ENCODE measurements at regions not wholly inside any gene's neighbourhood (a gene's known extent, or its start where the extent isn't known, plus 50 kb on each side); places are given as distances from the start of the nearest gene placed in this dataset.

DNA sequence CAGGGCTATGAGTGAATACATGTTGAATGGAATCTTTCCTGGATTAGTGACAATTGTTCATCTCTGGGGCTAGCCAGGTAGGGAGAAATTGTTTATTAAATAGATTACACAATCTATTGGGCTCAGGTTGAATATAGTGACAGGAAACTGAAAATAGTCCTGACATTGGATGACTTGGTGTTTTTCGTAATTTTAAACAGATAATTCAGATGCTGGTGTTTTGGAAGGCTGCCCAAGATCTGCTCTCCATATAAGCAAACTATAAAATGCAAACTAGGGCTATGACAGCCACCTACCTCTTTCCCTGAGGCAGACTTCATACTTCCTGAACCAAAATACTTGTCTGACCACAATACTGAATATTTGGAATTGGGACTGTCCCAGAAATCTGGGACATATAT, 99.1 kb downstream of the ENC1 start:
- H2AFZ ChIP-seq (ENCODE audit: low read length), result no peak overlapping the region
- peaks cover 3% of the 10 kb centered on the region for H3K27me3 ChIP-seq (ENCODE audit: insufficient read depth, low read length, poor library complexity, severe bottlenecking)
- TF ChIP-seq EZH2phosphoT487 (IDR thresholded peaks at IDR 0.05; ENCODE audit: borderline replicate concordance) (no peak), CTCF (conservative IDR thresholded peaks at IDR 0.05; ENCODE audit: low read length) (no peak)
- H4K20me1 ChIP-seq (ENCODE audit: insufficient read depth, low read length, poor library complexity, severe bottlenecking), result no peaks in the 10 kb centered on the region
- H3K79me2 ChIP-seq (ENCODE audit: insufficient read depth, low read length), result no peaks in the 10 kb centered on the region
- no peak overlapping the region for H3K9ac ChIP-seq (ENCODE audit: low read depth, low read length, poor library complexity, severe bottlenecking)
- H3F3A ChIP-seq (ENCODE audit: low read depth), result no peaks in the 10 kb centered on the region
- no peaks in the 10 kb centered on the region for H3K9me3 ChIP-seq (ENCODE audit: insufficient read depth, low read depth, low read length)
- H3K4me3 ChIP-seq (ENCODE audit: low read length, poor library complexity, severe bottlenecking), result no peak overlapping the region
- no peaks in the 10 kb centered on the region for H3K9me2 ChIP-seq (replicated peaks; ENCODE audit: low read depth, low read length)
- no peak overlapping the region for H3K4me2 ChIP-seq (ENCODE audit: low read depth, low read length, poor library complexity, severe bottlenecking)
- H3K36me3 ChIP-seq (ENCODE audit: insufficient read depth, low read length), result no peaks in the 10 kb centered on the region
- H3K4me1 ChIP-seq (ENCODE audit: insufficient read depth, low read length, poor library complexity, severe bottlenecking), result peaks cover 4% of the 10 kb centered on the region

- Histone ChIP-seq H3K9ac (ENCODE audit: low read depth, low read length, poor library complexity, severe bottlenecking) (no peak overlapping the region), H4K20me1 (ENCODE audit: insufficient read depth, low read length, poor library complexity, severe bottlenecking) (no peaks in the 10 kb centered on the region), H3K79me2 (ENCODE audit: insufficient read depth, low read length) (no peaks in the 10 kb centered on the region), H3K27me3 (ENCODE audit: insufficient read depth, low read length, poor library complexity, severe bottlenecking) (peaks cover 3% of the 10 kb centered on the region), H3K4me1 (ENCODE audit: insufficient read depth, low read length, poor library complexity, severe bottlenecking) (peaks cover 4% of the 10 kb centered on the region), H3K4me3 (ENCODE audit: low read length, poor library complexity, severe bottlenecking) (no peak overlapping the region), H3K9me3 (ENCODE audit: insufficient read depth, low read depth, low read length) (no peaks in the 10 kb centered on the region), H3F3A (ENCODE audit: low read depth) (no peaks in the 10 kb centered on the region), H2AFZ (ENCODE audit: low read length) (no peak overlapping the region), H3K4me2 (ENCODE audit: low read depth, low read length, poor library complexity, severe bottlenecking) (no peak overlapping the region), H3K9me2 (replicated peaks; ENCODE audit: low read depth, low read length) (no peaks in the 10 kb centered on the region), H3K36me3 (ENCODE audit: insufficient read depth, low read length) (no peaks in the 10 kb centered on the region)
- no peak for TF ChIP-seq EZH2phosphoT487 (IDR thresholded peaks at IDR 0.05; ENCODE audit: borderline replicate concordance)
- no peak for TF ChIP-seq CTCF (conservative IDR thresholded peaks at IDR 0.05; ENCODE audit: low read length)
Observed at GRCh38 chr5:74540622-74541021, 99.9 kb downstream of the ENC1 start.

DNA sequence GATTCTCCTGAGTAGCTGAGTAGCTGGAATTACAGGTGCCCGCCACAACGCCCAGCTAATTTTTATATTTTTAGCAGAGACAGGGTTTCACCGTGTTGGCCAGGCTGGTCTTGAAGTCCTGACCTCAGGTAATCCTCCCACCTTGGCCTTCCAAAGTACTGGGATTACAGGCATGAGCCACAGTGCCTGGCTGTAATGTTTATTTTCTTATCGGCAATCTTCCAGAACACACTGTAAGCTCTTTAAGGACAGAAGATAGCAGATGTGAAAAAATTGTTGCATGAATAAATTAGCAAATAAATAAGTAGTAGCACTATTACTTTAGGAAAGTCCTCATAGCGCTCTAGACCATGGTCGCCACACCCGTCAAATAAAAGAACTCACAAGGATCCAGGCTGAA, 100.5 kb downstream of the ENC1 start:
- Histone ChIP-seq H3F3A (ENCODE audit: low read depth) (no peaks in the 10 kb centered on the region), H3K4me1 (ENCODE audit: insufficient read depth, low read length, poor library complexity, severe bottlenecking) (peaks cover 4% of the 10 kb centered on the region), H2AFZ (ENCODE audit: low read length) (no peak overlapping the region), H3K79me2 (ENCODE audit: insufficient read depth, low read length) (no peaks in the 10 kb centered on the region), H3K9me2 (replicated peaks; ENCODE audit: low read depth, low read length) (no peaks in the 10 kb centered on the region), H3K36me3 (ENCODE audit: insufficient read depth, low read length) (no peaks in the 10 kb centered on the region), H3K9ac (ENCODE audit: low read depth, low read length, poor library complexity, severe bottlenecking) (no peak overlapping the region), H3K4me3 (ENCODE audit: low read length, poor library complexity, severe bottlenecking) (no peak overlapping the region), H3K27me3 (ENCODE audit: insufficient read depth, low read length, poor library complexity, severe bottlenecking) (peaks cover 3% of the 10 kb centered on the region), H3K9me3 (ENCODE audit: insufficient read depth, low read depth, low read length) (0 out of 2 replicates have a peak, but pooled peaks cover 1% of the 10 kb centered on the region), H3K4me2 (ENCODE audit: low read depth, low read length, poor library complexity, severe bottlenecking) (no peak overlapping the region), H4K20me1 (ENCODE audit: insufficient read depth, low read length, poor library complexity, severe bottlenecking) (no peaks in the 10 kb centered on the region)
- TF ChIP-seq EZH2phosphoT487 (IDR thresholded peaks at IDR 0.05; ENCODE audit: borderline replicate concordance), result no peak
- TF ChIP-seq CTCF (conservative IDR thresholded peaks at IDR 0.05; ENCODE audit: low read length), result no peak

All from Loucy (cell line).